Keratinocyte (primary cell): ENCODE measurements at regions not wholly inside any gene's neighbourhood (a gene's known extent, or its start where the extent isn't known, plus 50 kb on each side); places are given as distances from the start of the nearest gene placed in this dataset.

Experiments used
- EZH2 ChIP-seq: IDR thresholded peaks from one replicate; pipeline ENCODE4 v1.6.1; 2012; ENCODE audit warnings: inconsistent platforms, mild to moderate bottlenecking, low read length, moderate library complexity
- TF ChIP-seq, protein P1 (sequence below), 3 experiments: IDR thresholded peaks in 1 of 3; conservative IDR thresholded peaks in 1 of 3; optimal IDR thresholded peaks in 1 of 3; 2 replicates in 2 of 3; 3 replicates in 1 of 3; pipeline versions ENCODE3 to v1.5.1; 2011; ENCODE audit warnings: low read length in 3 of 3, mild to moderate bottlenecking in 3 of 3, moderate library complexity in 2 of 3, control low read depth in 1 of 3, inconsistent platforms in 1 of 3; ENCODE audit not compliant: insufficient read depth in 2 of 3; ENCODE audit errors: extremely low read depth in 1 of 3

DNA sequence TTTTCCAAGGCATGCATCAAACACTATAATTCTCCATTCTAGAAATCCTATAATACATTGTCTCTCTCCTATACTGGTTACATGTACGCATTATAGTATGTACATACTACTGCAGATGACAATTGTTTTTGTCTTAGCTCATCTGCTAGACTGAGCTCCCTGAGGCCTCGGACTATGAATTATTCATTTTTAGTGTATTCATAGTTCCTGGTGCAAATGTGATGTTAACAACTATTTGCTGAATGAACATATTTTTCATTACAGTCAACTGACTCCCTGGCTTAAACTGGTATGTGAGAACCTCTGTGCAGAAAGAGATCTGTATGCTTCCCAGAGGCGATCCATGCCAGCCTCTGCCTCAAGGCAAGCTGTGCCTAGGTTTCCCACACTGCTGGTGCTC is 91.8 kb upstream of the PARP11 start:
- TF ChIP-seq, protein P1, sequence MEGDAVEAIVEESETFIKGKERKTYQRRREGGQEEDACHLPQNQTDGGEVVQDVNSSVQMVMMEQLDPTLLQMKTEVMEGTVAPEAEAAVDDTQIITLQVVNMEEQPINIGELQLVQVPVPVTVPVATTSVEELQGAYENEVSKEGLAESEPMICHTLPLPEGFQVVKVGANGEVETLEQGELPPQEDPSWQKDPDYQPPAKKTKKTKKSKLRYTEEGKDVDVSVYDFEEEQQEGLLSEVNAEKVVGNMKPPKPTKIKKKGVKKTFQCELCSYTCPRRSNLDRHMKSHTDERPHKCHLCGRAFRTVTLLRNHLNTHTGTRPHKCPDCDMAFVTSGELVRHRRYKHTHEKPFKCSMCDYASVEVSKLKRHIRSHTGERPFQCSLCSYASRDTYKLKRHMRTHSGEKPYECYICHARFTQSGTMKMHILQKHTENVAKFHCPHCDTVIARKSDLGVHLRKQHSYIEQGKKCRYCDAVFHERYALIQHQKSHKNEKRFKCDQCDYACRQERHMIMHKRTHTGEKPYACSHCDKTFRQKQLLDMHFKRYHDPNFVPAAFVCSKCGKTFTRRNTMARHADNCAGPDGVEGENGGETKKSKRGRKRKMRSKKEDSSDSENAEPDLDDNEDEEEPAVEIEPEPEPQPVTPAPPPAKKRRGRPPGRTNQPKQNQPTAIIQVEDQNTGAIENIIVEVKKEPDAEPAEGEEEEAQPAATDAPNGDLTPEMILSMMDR (optimal IDR thresholded peaks at IDR 0.05 in 1 of 3, IDR thresholded peaks at IDR 0.05 in 1 of 3, conservative IDR thresholded peaks at IDR 0.05 in 1 of 3; ENCODE audit: extremely low read depth in 1 of 3, insufficient read depth in 2 of 3, low read length in 3 of 3): no peak
- no peak for TF ChIP-seq EZH2
